ENCODE measurements at regions not wholly inside any gene's neighbourhood (a gene's known extent, or its start where the extent isn't known, plus 50 kb on each side); places are given as distances from the start of the nearest gene placed in this dataset.
A peak's percentile ranks its signal among the peaks of the same experiment; 100 is the strongest.

GRCh38 chr7:80060218-80060806, 74.3 kb upstream of the GNAI1 start:
- Histone ChIP-seq H3K4me2 (replicated peaks; ENCODE audit: low read depth, low read length, poor library complexity, severe bottlenecking) (no peak overlapping the region), H4K20me1 (ENCODE audit: control insufficient read depth, insufficient read depth, low read length, poor library complexity, severe bottlenecking) (no peaks in the 10 kb centered on the region), H3K27me3 (replicated peaks in 1 of 4; ENCODE audit: control extremely low read depth in 1 of 4, control insufficient read depth in 3 of 4, insufficient read depth in 4 of 4, low read length in 3 of 4) (no peaks in the 10 kb centered on the region), H3K9ac (ENCODE audit: low read length) (no peak overlapping the region), H3K9me3 (ENCODE audit: control extremely low read depth in 1 of 3, control insufficient read depth in 2 of 3, insufficient read depth in 1 of 3, low read length in 2 of 3) (no peaks in the 10 kb centered on the region), H2AFZ (ENCODE audit: insufficient read depth, low read depth, low read length, poor library complexity, severe bottlenecking) (no peak overlapping the region), H3K36me3 (replicated peaks in 1 of 2; ENCODE audit: control extremely low read depth in 1 of 2, control insufficient read depth in 1 of 2, extremely low read depth in 1 of 2, insufficient read depth in 2 of 2, low read length in 1 of 2) (no peaks in the 10 kb centered on the region), H3K4me1 (ENCODE audit: control insufficient read depth in 2 of 2, insufficient read depth in 2 of 2, low read length in 2 of 2) (no peaks in the 10 kb centered on the region), H3K27ac (ENCODE audit: low read length in 2 of 2) (no peak overlapping the region), H3K79me2 (ENCODE audit: control insufficient read depth, insufficient read depth, low read length) (no peaks in the 10 kb centered on the region), H3K4me3 (ENCODE audit: control extremely low read depth in 1 of 5, extremely low read depth in 1 of 5, insufficient read depth in 1 of 5, low read depth in 2 of 5, low read length in 4 of 5) (no peak overlapping the region)
- ChIA-PET POLR2A (no interaction called here), CTCF (interaction anchor here (1.2 kb wide), 1 partner anchor 332 kb away, joined by 4 read pairs; no protein-coding TSS in a partner anchor)
- TF ChIP-seq EZH2 (IDR thresholded peaks at IDR 0.05; ENCODE audit: borderline replicate concordance, insufficient read depth, low read depth, low read length, poor library complexity, severe bottlenecking) (no peak), CTCF (IDR thresholded peaks at IDR 0.05) (peak; percentile 49)
- H3K9me3 Mint-ChIP-seq (ENCODE audit: insufficient read depth), result no peaks in the 10 kb centered on the region
- DNase-seq, result peak; percentile 4
- H3K27me3 Mint-ChIP-seq, result no peaks in the 10 kb centered on the region
- no CpG with 5 or more reads among the region's 1 CpG for WGBS (ENCODE audit: insufficient coverage)
- no peaks in the 10 kb centered on the region for H3K4me1 Mint-ChIP-seq
- intact Hi-C loops (cut with micrococcal nuclease), result no loop called here
- H3K4me3 Mint-ChIP-seq, result no peak overlapping the region
- ATAC-seq (ENCODE audit: low read depth), result no peak
- H3K27ac Mint-ChIP-seq, result no peak overlapping the region

GRCh38 chr7:80057488-80057887, 77.1 kb upstream of the GNAI1 start:
- CTCF ChIA-PET, result no interaction called here
- no peaks in the 10 kb centered on the region for H3K79me2 ChIP-seq (ENCODE audit: control insufficient read depth, insufficient read depth, low read length)
- H3K4me3 Mint-ChIP-seq, result no peak overlapping the region
- no peaks in the 10 kb centered on the region for H3K4me1 Mint-ChIP-seq
- no peak overlapping the region for H3K4me3 ChIP-seq (ENCODE audit: control extremely low read depth in 1 of 5, extremely low read depth in 1 of 5, insufficient read depth in 1 of 5, low read depth in 2 of 5, low read length in 4 of 5)
- TF ChIP-seq CTCF (IDR thresholded peaks at IDR 0.05) (no peak), EZH2 (IDR thresholded peaks at IDR 0.05; ENCODE audit: borderline replicate concordance, insufficient read depth, low read depth, low read length, poor library complexity, severe bottlenecking) (no peak)
- no peaks in the 10 kb centered on the region for H3K4me1 ChIP-seq (ENCODE audit: control insufficient read depth in 2 of 2, insufficient read depth in 2 of 2, low read length in 2 of 2)
- intact Hi-C loops (cut with micrococcal nuclease), result no loop called here
- H3K27ac Mint-ChIP-seq, result no peak overlapping the region
- H3K27ac ChIP-seq (ENCODE audit: low read length in 2 of 2), result no peak overlapping the region
- H3K36me3 ChIP-seq (replicated peaks in 1 of 2; ENCODE audit: control extremely low read depth in 1 of 2, control insufficient read depth in 1 of 2, extremely low read depth in 1 of 2, insufficient read depth in 2 of 2, low read length in 1 of 2), result no peaks in the 10 kb centered on the region
- WGBS (ENCODE audit: insufficient coverage), result no CpG with 5 or more reads among the region's 3 CpGs
- POLR2A ChIA-PET, result no interaction called here
- no peak overlapping the region for H2AFZ ChIP-seq (ENCODE audit: insufficient read depth, low read depth, low read length, poor library complexity, severe bottlenecking)
- ATAC-seq (ENCODE audit: low read depth) (no peak), DNase-seq (no peak)
- H3K4me2 ChIP-seq (replicated peaks; ENCODE audit: low read depth, low read length, poor library complexity, severe bottlenecking), result no peak overlapping the region
- no peaks in the 10 kb centered on the region for H4K20me1 ChIP-seq (ENCODE audit: control insufficient read depth, insufficient read depth, low read length, poor library complexity, severe bottlenecking)
- H3K9ac ChIP-seq (ENCODE audit: low read length), result no peak overlapping the region
- no peaks in the 10 kb centered on the region for H3K9me3 Mint-ChIP-seq (ENCODE audit: insufficient read depth)
- no peaks in the 10 kb centered on the region for H3K27me3 Mint-ChIP-seq
- no peaks in the 10 kb centered on the region for H3K9me3 ChIP-seq (ENCODE audit: control extremely low read depth in 1 of 3, control insufficient read depth in 2 of 3, insufficient read depth in 1 of 3, low read length in 2 of 3)
- no peaks in the 10 kb centered on the region for H3K27me3 ChIP-seq (replicated peaks in 1 of 4; ENCODE audit: control extremely low read depth in 1 of 4, control insufficient read depth in 3 of 4, insufficient read depth in 4 of 4, low read length in 3 of 4)

Measured in B cell (primary cell).